T-cell (primary cell): ENCODE measurements at regions not wholly inside any gene's neighbourhood (a gene's known extent, or its start where the extent isn't known, plus 50 kb on each side); places are given as distances from the start of the nearest gene placed in this dataset.
"Not testable (repeated sequence)": the region's sequence is repeated elsewhere in the genome, so short reads cannot be mapped to it uniquely, and the experiment has no call there.

Source experiments
- ATAC-seq, 4 experiments: fragments of 200-7000 bp in 3 of 4; fragments of 150-1000 bp in 1 of 4; cut with Tn5 transposase; replicated peaks in 1 of 4; 1 replicate in 3 of 4; 2 replicates in 1 of 4; pipeline ENCODE4 v1.10.0; 2021; ENCODE audit warnings: moderate library complexity in 3 of 4, mild to moderate bottlenecking in 2 of 4, moderate number of reproducible peaks in 1 of 4
- CTCF ChIA-PET, 2 donors: fragments of 300-600 bp; sonication (Branson Sonifier 250); formaldehyde crosslinking; loops; one replicate each; lab custom pipeline; 2022; ENCODE audit warnings: antibody characterized with exemption in 2 of 2; lab: Charles Lee
- POLR2A ChIA-PET, 2 donors: fragments of 300-600 bp; sonication (Branson Sonifier 250); formaldehyde crosslinking; loops; one replicate each; lab custom pipeline; 2022; ENCODE audit warnings: antibody characterized with exemption in 2 of 2; lab: Charles Lee
- DNase-seq, 35 experiments: peaks; one replicate each; pipeline versions ENCODE4 v3.0.0 to v3.0.0-alpha.2; 2013 to 2023
- H3K27ac ChIP-seq: one replicate; pipeline ENCODE4 v1.5.1; 2013; ENCODE audit warnings: low read length
- H3K27me3 ChIP-seq, 2 experiments: replicated peaks in 1 of 2; 1 replicate in 1 of 2; 2 replicates in 1 of 2; pipeline versions ENCODE4 v1.6.1 to v1.7.0; 2013; ENCODE audit warnings: low read length in 1 of 2, mixed read lengths in 1 of 2; ENCODE audit not compliant: control insufficient read depth in 2 of 2, insufficient read depth in 2 of 2; ENCODE audit errors: extremely low read depth in 1 of 2
- H3K36me3 ChIP-seq, 2 donors: 1 replicate in 1 of 2; 2 replicates in 1 of 2; pipeline versions ENCODE4 v1.6.1 to v1.7.0; 2013; ENCODE audit warnings: low read length in 1 of 2; ENCODE audit not compliant: control insufficient read depth in 2 of 2, insufficient read depth in 1 of 2; ENCODE audit errors: extremely low read depth in 1 of 2
- H3K4me1 ChIP-seq, 2 experiments: 1 replicate in 1 of 2; 2 replicates in 1 of 2; pipeline versions ENCODE4 v1.6.1 to v1.7.0; 2013; ENCODE audit warnings: low read length in 2 of 2, mixed read lengths in 1 of 2; ENCODE audit not compliant: insufficient read depth in 2 of 2, control insufficient read depth in 1 of 2; ENCODE audit errors: extremely low read depth in 1 of 2
- H3K4me3 ChIP-seq, 2 donors: 1 replicate in 1 of 2; 2 replicates in 1 of 2; pipeline versions ENCODE4 v1.5.1 to v1.7.0; 2013; ENCODE audit warnings: mild to moderate bottlenecking in 2 of 2, low read length in 1 of 2, moderate library complexity in 1 of 2; ENCODE audit not compliant: control insufficient read depth in 1 of 2; ENCODE audit errors: extremely low read depth in 1 of 2
- H3K9me3 ChIP-seq: 2 replicates; pipeline ENCODE4 v1.7.0; 2013
- H3K27ac Mint-ChIP-seq, 2 donors: one replicate each; pipeline ENCODE4 v1.8.0; 2020 to 2021; ENCODE audit warnings: mild to moderate bottlenecking in 2 of 2, mixed read lengths in 2 of 2
- H3K27me3 Mint-ChIP-seq, 2 donors: one replicate each; pipeline ENCODE4 v1.8.0; 2021 to 2022; ENCODE audit warnings: mixed read lengths in 2 of 2
- H3K36me3 Mint-ChIP-seq: one replicate; pipeline ENCODE4 v1.8.0; 2021; ENCODE audit warnings: mixed read lengths
- H3K4me1 Mint-ChIP-seq, 3 donors: one replicate each; pipeline ENCODE4 v1.8.0; 2020 to 2022; ENCODE audit warnings: mixed read lengths in 3 of 3, mild to moderate bottlenecking in 1 of 3
- H3K4me3 Mint-ChIP-seq, 3 donors: one replicate each; pipeline ENCODE4 v1.8.0; 2020 to 2022; ENCODE audit warnings: mild to moderate bottlenecking in 3 of 3, mixed read lengths in 3 of 3, moderate library complexity in 3 of 3
- H3K9me3 Mint-ChIP-seq, 3 donors: one replicate each; pipeline ENCODE4 v1.8.0; 2020 to 2022; ENCODE audit warnings: mixed read lengths in 3 of 3
- WGBS: methylation state at CpG from one replicate; pipeline ENCODE4 v1.1.5; 2013; ENCODE audit warnings: missing lambda C conversion rate; ENCODE audit not compliant: insufficient coverage; 5-methylcytosine and 5-hydroxymethylcytosine counted together

DNA sequence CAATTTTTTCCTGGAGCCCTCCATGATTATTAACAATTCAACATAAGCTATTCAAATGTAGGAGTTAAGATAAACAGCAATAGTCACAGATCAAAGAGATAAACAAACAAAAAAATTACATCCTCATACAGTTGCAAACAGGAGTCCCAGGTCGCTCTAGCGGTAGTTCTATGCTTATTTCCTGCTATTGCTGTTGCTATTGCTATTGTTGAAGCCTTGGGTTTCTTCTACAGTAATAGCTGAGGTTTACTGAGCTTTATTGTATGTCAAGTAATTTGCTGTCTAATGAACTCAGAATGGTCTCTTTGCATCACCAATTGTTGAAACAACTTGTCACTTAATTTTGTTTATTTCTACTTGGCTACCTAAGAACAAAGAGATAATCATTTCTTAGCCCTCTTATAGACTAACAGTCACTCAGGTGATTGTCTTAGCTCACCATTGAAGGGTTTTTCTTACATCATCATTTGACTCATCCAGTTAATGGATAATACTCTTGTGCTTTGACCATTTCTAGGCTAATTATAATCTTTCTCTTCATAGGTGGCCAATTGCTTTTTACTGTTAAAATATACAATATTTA is 654.6 kb downstream of the MECOM start:
- ATAC-seq (no peak), DNase-seq (no peak)
- Mint-ChIP-seq H3K36me3 (no peaks in the 10 kb centered on the region), H3K4me3 (no peak overlapping the region), H3K4me1 (no peaks in the 10 kb centered on the region), H3K9me3 (peaks cover 0 to 7% (median 3%) of the 10 kb centered on the region in 3 donors), H3K27me3 (no peaks in the 10 kb centered on the region), H3K27ac (no peak overlapping the region)
- no peaks in the 10 kb centered on the region for H3K27me3 ChIP-seq
- no peaks in the 10 kb centered on the region for H3K4me1 ChIP-seq
- POLR2A ChIA-PET: no interaction called here
- no peaks in the 10 kb centered on the region for H3K9me3 ChIP-seq
- no peaks in the 10 kb centered on the region for H3K36me3 ChIP-seq
- CTCF ChIA-PET: interaction anchor here in 1 of 2 donors (0.6 kb wide), 1 partner anchor 30 kb away, joined by 3 read pairs; no protein-coding TSS in a partner anchor
- no peak overlapping the region for H3K4me3 ChIP-seq
- 0% methylated on average over 1 of the region's 2 CpGs for WGBS
- H3K27ac ChIP-seq: no peak overlapping the region

- H3K27ac Mint-ChIP-seq: no peak overlapping the region
- H3K4me3 ChIP-seq: no peak overlapping the region
- H3K36me3 ChIP-seq: no peaks in the 10 kb centered on the region
- no peaks in the 10 kb centered on the region for H3K36me3 Mint-ChIP-seq
- no peaks in the 10 kb centered on the region for H3K27me3 ChIP-seq
- ATAC-seq (no peak), DNase-seq (no peak)
- H3K9me3 ChIP-seq: no peaks in the 10 kb centered on the region
- no peaks in the 10 kb centered on the region for H3K27me3 Mint-ChIP-seq
- H3K9me3 Mint-ChIP-seq: peaks cover 0 to 7% (median 3%) of the 10 kb centered on the region in 3 donors
- no peak overlapping the region for H3K27ac ChIP-seq
- no peaks in the 10 kb centered on the region for H3K4me1 Mint-ChIP-seq
- ChIA-PET POLR2A (no interaction called here), CTCF (no interaction called here)
- WGBS: no CpG with 5 or more reads among the region's 2 CpGs
- no peaks in the 10 kb centered on the region for H3K4me1 ChIP-seq
- H3K4me3 Mint-ChIP-seq: no peak overlapping the region
These were observed 656.4 kb downstream of the MECOM start for GRCh38 chr3:169007145-169007544.

DNA sequence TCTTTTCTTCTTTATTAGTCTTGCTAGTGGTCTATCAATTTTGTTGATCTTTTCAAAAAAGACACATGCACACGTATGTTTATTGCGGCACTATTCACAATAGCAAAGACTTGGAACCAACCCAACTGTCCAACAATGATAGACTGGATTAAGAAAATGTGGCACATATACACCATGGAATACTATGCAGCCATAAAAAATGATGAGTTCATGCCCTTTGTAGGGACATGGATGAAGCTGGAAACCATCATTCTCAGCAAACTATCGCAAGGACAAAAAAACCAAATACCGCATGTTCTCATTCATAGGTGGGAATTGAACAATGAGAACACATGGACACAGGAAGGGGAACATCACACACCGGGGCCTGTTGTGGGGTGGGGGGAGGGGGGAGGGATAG is 657.1 kb downstream of the MECOM start:
- H3K9me3 Mint-ChIP-seq, H3K4me3 Mint-ChIP-seq, H3K36me3 Mint-ChIP-seq, CTCF ChIA-PET, POLR2A ChIA-PET, H3K27me3 ChIP-seq, H3K36me3 ChIP-seq, H3K27ac Mint-ChIP-seq, H3K27me3 Mint-ChIP-seq, ATAC-seq, H3K9me3 ChIP-seq, H3K27ac ChIP-seq, H3K4me1 ChIP-seq, H3K4me3 ChIP-seq, DNase-seq, H3K4me1 Mint-ChIP-seq: not testable (repeated sequence)
- no CpG with 5 or more reads among the region's 5 CpGs for WGBS

GRCh38 chr3:169002689-169003088 is 660.8 kb downstream of the MECOM start:
- ATAC-seq: no peak
- no peak overlapping the region for H3K4me3 Mint-ChIP-seq
- no peaks in the 10 kb centered on the region for H3K36me3 ChIP-seq
- no peaks in the 10 kb centered on the region for H3K9me3 ChIP-seq
- no peak overlapping the region for H3K27ac ChIP-seq
- peaks cover 0 to 11% (median 3%) of the 10 kb centered on the region in 3 donors for H3K9me3 Mint-ChIP-seq
- no peaks in the 10 kb centered on the region for H3K4me1 Mint-ChIP-seq
- no peak overlapping the region for H3K4me3 ChIP-seq
- ChIA-PET CTCF (no interaction called here), POLR2A (interaction anchor here in 1 of 2 donors (0.7 kb wide), 1 partner anchor 423 kb away, joined by 3 read pairs; no protein-coding TSS in a partner anchor)
- H3K27me3 ChIP-seq: no peaks in the 10 kb centered on the region
- H3K27me3 Mint-ChIP-seq: no peaks in the 10 kb centered on the region
- H3K27ac Mint-ChIP-seq: no peak overlapping the region
- DNase-seq: no peak
- H3K36me3 Mint-ChIP-seq: no peaks in the 10 kb centered on the region
- no peaks in the 10 kb centered on the region for H3K4me1 ChIP-seq

DNA sequence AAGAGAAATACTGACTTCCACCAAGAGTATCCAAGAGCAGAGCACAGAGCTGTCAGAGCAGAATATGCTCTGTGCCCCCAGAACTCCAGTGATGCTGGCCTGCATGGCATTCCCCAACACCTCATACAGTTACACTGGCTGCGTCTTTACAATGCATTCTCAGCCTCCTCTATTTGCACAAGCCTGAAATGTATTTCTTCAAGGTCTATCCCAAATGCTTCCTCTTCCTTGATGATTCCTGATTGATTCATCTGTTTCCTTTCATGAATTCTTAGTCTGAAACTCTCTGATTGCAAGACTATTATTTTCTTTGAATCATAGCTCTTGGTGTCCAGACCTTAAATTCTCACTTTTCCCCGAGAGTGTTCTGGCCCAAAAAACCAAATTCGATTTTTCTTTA is 664.7 kb downstream of the MECOM start:
- ATAC-seq: no peak
- Mint-ChIP-seq H3K27me3 (no peaks in the 10 kb centered on the region), H3K36me3 (no peaks in the 10 kb centered on the region), H3K4me3 (no peak overlapping the region), H3K9me3 (peaks cover 0 to 7% (median 0%) of the 10 kb centered on the region in 3 donors), H3K4me1 (no peaks in the 10 kb centered on the region), H3K27ac (no peak overlapping the region)
- Histone ChIP-seq H3K4me3 (no peak overlapping the region), H3K4me1 (no peaks in the 10 kb centered on the region), H3K27ac (no peak overlapping the region), H3K9me3 (no peaks in the 10 kb centered on the region), H3K27me3 (no peaks in the 10 kb centered on the region), H3K36me3 (no peaks in the 10 kb centered on the region)
- no peak for DNase-seq
- WGBS: 77% methylated on average over 1 of the region's 3 CpGs
- POLR2A ChIA-PET: no interaction called here
- CTCF ChIA-PET: no interaction called here

DNA sequence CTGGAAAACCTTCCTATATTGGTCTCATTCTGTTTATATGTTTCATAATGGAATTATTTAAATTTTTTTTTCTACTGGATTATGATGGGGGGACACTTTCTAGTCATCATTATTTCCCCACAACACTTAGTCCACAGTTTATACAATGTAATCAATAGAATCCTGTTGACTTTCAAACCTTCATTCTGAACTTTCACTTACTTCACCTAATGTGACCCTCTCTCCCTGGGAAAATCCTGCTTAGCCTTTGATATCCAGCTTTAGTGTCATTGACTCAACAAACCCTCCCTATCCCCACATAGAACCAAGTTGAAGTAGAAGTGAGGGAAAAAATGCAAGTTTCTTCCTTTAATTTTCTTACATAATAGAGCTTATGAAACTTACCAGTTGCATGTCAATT is 666.0 kb downstream of the MECOM start:
- H3K27me3 Mint-ChIP-seq: no peaks in the 10 kb centered on the region
- POLR2A ChIA-PET: no interaction called here
- ATAC-seq: no peak
- H3K27me3 ChIP-seq: no peaks in the 10 kb centered on the region
- H3K36me3 Mint-ChIP-seq: no peaks in the 10 kb centered on the region
- H3K4me3 Mint-ChIP-seq: no peak overlapping the region
- no peaks in the 10 kb centered on the region for H3K36me3 ChIP-seq
- no peaks in the 10 kb centered on the region for H3K4me1 ChIP-seq
- H3K27ac ChIP-seq: no peak overlapping the region
- H3K9me3 ChIP-seq: no peaks in the 10 kb centered on the region
- no peak overlapping the region for H3K27ac Mint-ChIP-seq
- H3K4me3 ChIP-seq: no peak overlapping the region
- peaks cover 0 to 3% (median 0%) of the 10 kb centered on the region in 3 donors for H3K9me3 Mint-ChIP-seq
- no peaks in the 10 kb centered on the region for H3K4me1 Mint-ChIP-seq
- CTCF ChIA-PET: interaction anchor here in 1 of 2 donors (0.7 kb wide), 1 partner anchor 176 kb away, joined by 3 read pairs; no protein-coding TSS in a partner anchor
- DNase-seq: no peak

GRCh38 chr3:168996622-168997021 is 666.9 kb downstream of the MECOM start:
- no peaks in the 10 kb centered on the region for H3K4me1 Mint-ChIP-seq
- CTCF ChIA-PET: no interaction called here
- no peak overlapping the region for H3K4me3 Mint-ChIP-seq
- H3K4me3 ChIP-seq: no peak overlapping the region
- no peaks in the 10 kb centered on the region for H3K27me3 Mint-ChIP-seq
- H3K36me3 ChIP-seq: no peaks in the 10 kb centered on the region
- POLR2A ChIA-PET: no interaction called here
- ATAC-seq (no peak), DNase-seq (no peak)
- peaks cover 0 to 7% (median 0%) of the 10 kb centered on the region in 3 donors for H3K9me3 Mint-ChIP-seq
- no peaks in the 10 kb centered on the region for H3K4me1 ChIP-seq
- H3K27ac Mint-ChIP-seq: no peak overlapping the region
- H3K36me3 Mint-ChIP-seq: no peaks in the 10 kb centered on the region
- no peaks in the 10 kb centered on the region for H3K27me3 ChIP-seq
- 70% methylated on average over 3 of the region's 3 CpGs for WGBS
- no peak overlapping the region for H3K27ac ChIP-seq
- H3K9me3 ChIP-seq: no peaks in the 10 kb centered on the region
